ENCODE measurements at regions not wholly inside any gene's neighbourhood (a gene's known extent, or its start where the extent isn't known, plus 50 kb on each side); places are given as distances from the start of the nearest gene placed in this dataset.

DNA sequence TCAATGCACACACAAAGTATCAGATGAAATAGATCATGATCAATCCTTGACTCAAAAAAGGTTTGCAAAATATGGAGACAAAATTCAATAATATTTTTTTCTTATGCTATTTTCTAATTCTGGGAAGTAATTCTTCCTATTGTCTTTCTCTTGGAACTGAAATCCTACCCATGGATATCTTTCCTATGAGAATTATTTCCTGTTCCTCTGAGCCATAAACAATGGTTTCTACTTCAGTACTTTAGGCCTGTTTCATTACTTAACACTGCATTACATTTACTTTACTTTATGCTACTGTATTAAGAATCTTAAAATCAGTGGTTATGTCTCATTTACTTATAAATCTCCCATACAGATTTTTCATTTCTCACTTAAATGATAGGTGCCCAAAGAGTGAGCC, 1025.4 kb upstream of the ACO1 start:
- no peak for TF ChIP-seq CTCF (IDR thresholded peaks at IDR 0.05)
- TF ChIP-seq EZH2 (IDR thresholded peaks at IDR 0.05): no peak

Measured in neural progenitor cell (in vitro differentiated cells).